Panc1 (cell line): ENCODE measurements at regions not wholly inside any gene's neighbourhood (a gene's known extent, or its start where the extent isn't known, plus 50 kb on each side); places are given as distances from the start of the nearest gene placed in this dataset.

Experiments used
- ATAC-seq: fragments of 200-7000 bp; cut with Tn5 transposase; 2 replicates; pipeline ENCODE4 v1.9.1; 2020; ENCODE audit warnings: mild to moderate bottlenecking, moderate library complexity
- BruUV-seq: library from RNA; stranded (reverse); fragments of 400-500 nt; replicated peaks from 2 replicates; lab custom pipeline; 2021; lab: Mats Ljungman, UMichigan
- CTCF ChIA-PET: fragments of 300-600 bp; sonication (Branson Sonifier 250); formaldehyde crosslinking; loops from one replicate; lab custom pipeline; 2022; ENCODE audit warnings: antibody characterized with exemption; lab: Charles Lee
- POLR2A ChIA-PET: fragments of 300-600 bp; sonication (Branson Sonifier 250); formaldehyde crosslinking; loops from one replicate; lab custom pipeline; 2022; ENCODE audit warnings: antibody characterized with exemption; lab: Charles Lee
- DNase-seq: peaks from one replicate; pipeline ENCODE4 v3.0.0-alpha.2; 2010; ENCODE audit warnings: low read depth, low spot score
- H3K27ac ChIP-seq: 2 replicates; pipeline ENCODE4 v1.5.1; 2011; ENCODE audit warnings: mild to moderate bottlenecking, low read length, inconsistent platforms
- H3K27me3 ChIP-seq: fragments of 200-500 bp; sonication (Bioruptor generic); 2 replicates; pipeline ENCODE4 v1.6.0; 2014; ENCODE audit warnings: low read length, inconsistent platforms; ENCODE audit not compliant: control insufficient read depth, insufficient read depth
- H3K36me3 ChIP-seq: fragments of 200-500 bp; sonication (Bioruptor generic); 2 replicates; pipeline ENCODE4 v1.5.1; 2014; ENCODE audit warnings: inconsistent platforms, mild to moderate bottlenecking, low read length, moderate library complexity; ENCODE audit not compliant: control insufficient read depth, insufficient read depth
- H3K4me1 ChIP-seq: 2 replicates; pipeline ENCODE4 v1.5.1; 2011; ENCODE audit warnings: inconsistent platforms, mild to moderate bottlenecking, low read length, moderate library complexity; ENCODE audit not compliant: control insufficient read depth, insufficient read depth
- H3K4me3 ChIP-seq, 2 experiments: 2 replicates each; pipeline ENCODE4 v1.5.1; 2011 to 2012; ENCODE audit warnings: low read depth in 2 of 2, low read length in 2 of 2, mild to moderate bottlenecking in 2 of 2, inconsistent platforms in 1 of 2, moderate library complexity in 1 of 2
- H3K9me3 ChIP-seq: fragments of 200-500 bp; sonication (Bioruptor generic); 2 replicates; pipeline ENCODE4 v1.5.1; 2014; ENCODE audit warnings: low read depth, mild to moderate bottlenecking, inconsistent platforms, low read length, moderate library complexity; ENCODE audit not compliant: control insufficient read depth, insufficient read depth
- CTCF ChIP-seq: fragments of 450-650 bp; IDR thresholded peaks from 2 replicates; pipeline ENCODE4 v1.5.1; 2017; ENCODE audit warnings: mild to moderate bottlenecking
- POLR2AphosphoS5 ChIP-seq: IDR thresholded peaks from 2 replicates; pipeline ENCODE4 v1.6.1; 2012; ENCODE audit warnings: mild to moderate bottlenecking, low read depth, low read length, moderate library complexity
- REST ChIP-seq, 2 experiments: IDR thresholded peaks; 2 replicates each; pipeline ENCODE4 v1.6.1; 2011 to 2012; ENCODE audit warnings: low read depth in 2 of 2, control low read depth in 1 of 2, low read length in 1 of 2, mild to moderate bottlenecking in 1 of 2, moderate library complexity in 1 of 2; ENCODE audit not compliant: insufficient read depth in 1 of 2
- SIN3A ChIP-seq: IDR thresholded peaks from 2 replicates; pipeline ENCODE4 v1.6.1; 2012; ENCODE audit warnings: low read depth, mild to moderate bottlenecking, low read length, moderate library complexity, borderline replicate concordance; ENCODE audit not compliant: insufficient read depth
- TCF7L2 ChIP-seq: IDR thresholded peaks from 2 replicates; pipeline ENCODE4 v1.6.1; 2011; ENCODE audit warnings: mild to moderate bottlenecking, low read depth, low read length, inconsistent platforms
- in situ Hi-C: cut with HindIII; loops from 2 replicates; pipeline ENCODE4 v1.10.0; 2016; ENCODE audit warnings: low sequenced_read_pairs, low pct_unique_long_range_greater_than_20kb
- intact Hi-C: fragments of 100-400 bp; cut with micrococcal nuclease; formaldehyde crosslinking; loops from one replicate; pipeline ENCODE4 v1.10.0; 2022; ENCODE audit not compliant: unreplicated experiment

- H3K27ac ChIP-seq: no peak overlapping the region
- POLR2A ChIA-PET: no interaction called here
- no peaks in the 10 kb centered on the region for H3K27me3 ChIP-seq
- no TSS peak for BruUV-seq
- no peak for ATAC-seq
- intact Hi-C loops (no loop called here), in situ Hi-C loops (no loop called here)
- H3K36me3 ChIP-seq: no peaks in the 10 kb centered on the region
- H3K4me3 ChIP-seq: no peak overlapping the region
- no peaks in the 10 kb centered on the region for H3K9me3 ChIP-seq
- DNase-seq: no peak
- CTCF ChIA-PET: no interaction called here
- TF ChIP-seq TCF7L2 (no peak), REST (IDR thresholded peaks at IDR 0.05; ENCODE audit: insufficient read depth in 1 of 2, low read depth in 2 of 2, low read length in 1 of 2) (no peak), SIN3A (no peak), POLR2AphosphoS5 (no peak), CTCF (no peak)
- H3K4me1 ChIP-seq: no peaks in the 10 kb centered on the region; the same call in 1 of the 2 replicates
Measured at GRCh38 chr10:35885076-35885475, 243.0 kb upstream of the FZD8 start.

GRCh38 chr10:35884657-35885071 is 242.6 kb upstream of the FZD8 start:
- no peak overlapping the region for H3K4me3 ChIP-seq
- POLR2A ChIA-PET: no interaction called here
- in situ Hi-C loops (no loop called here), intact Hi-C loops (no loop called here)
- TF ChIP-seq REST (IDR thresholded peaks at IDR 0.05; ENCODE audit: insufficient read depth in 1 of 2, low read depth in 2 of 2, low read length in 1 of 2) (no peak), POLR2AphosphoS5 (no peak), SIN3A (no peak)
- no peak overlapping the region for H3K27ac ChIP-seq
- DNase-seq: no peak
- H3K36me3 ChIP-seq: no peaks in the 10 kb centered on the region
- H3K9me3 ChIP-seq: no peaks in the 10 kb centered on the region
- no peaks in the 10 kb centered on the region for H3K27me3 ChIP-seq
- no peaks in the 10 kb centered on the region for H3K4me1 ChIP-seq
- CTCF ChIA-PET: no interaction called here
- no TSS peak for BruUV-seq
- no peak for ATAC-seq
